ENCODE measurements at regions not wholly inside any gene's neighbourhood (a gene's known extent, or its start where the extent isn't known, plus 50 kb on each side); places are given as distances from the start of the nearest gene placed in this dataset.

DNA sequence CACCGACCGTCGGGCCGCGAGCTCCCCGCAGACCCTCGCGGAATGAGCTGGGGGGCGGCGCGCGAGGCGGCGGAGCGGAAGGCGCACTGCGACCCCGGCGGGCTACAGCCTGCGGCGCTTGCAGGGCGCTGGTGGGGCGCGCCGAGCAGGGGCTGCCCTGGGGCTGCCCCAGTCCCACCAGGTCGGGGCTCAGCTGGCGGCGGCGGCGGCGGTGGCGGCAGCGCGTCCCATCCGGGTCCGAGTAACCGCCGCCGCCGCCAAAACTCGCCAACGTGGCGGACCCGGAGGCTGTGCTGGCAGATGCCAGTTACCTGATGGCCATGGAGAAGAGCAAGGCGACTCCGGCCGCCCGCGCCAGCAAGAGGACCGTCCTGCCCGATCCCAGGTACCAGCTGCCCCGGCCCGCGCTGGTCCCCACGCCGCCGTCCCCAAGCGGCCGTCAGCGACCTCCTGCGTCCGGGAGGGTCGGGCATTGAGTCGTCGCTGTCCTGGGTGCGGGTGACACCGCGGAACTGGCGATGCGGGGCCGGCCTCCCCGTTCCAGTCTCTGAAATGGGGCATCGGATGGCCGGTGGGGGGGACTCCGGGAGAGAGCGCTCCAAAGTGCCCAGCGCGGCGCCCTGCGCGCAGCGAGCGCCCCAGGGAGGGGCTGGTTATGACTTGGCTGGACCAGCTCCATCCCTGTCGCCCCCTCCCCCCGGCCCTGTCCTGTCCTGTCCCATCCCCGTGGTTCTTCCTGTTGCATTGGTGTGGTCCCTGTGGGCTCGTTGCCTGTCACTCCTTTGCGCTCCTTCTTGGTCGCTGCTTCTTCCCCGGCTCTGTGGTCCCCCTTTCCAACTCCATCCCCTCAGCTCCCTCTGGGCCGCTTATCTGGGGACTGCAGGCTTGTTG, 63.5 kb downstream of the CRYBB2 start:
- TF ChIP-seq CTCF (conservative IDR thresholded peaks at IDR 0.05; ENCODE audit: low read depth, low read length) (no peak), EZH2 (IDR thresholded peaks at IDR 0.05; ENCODE audit: low read length, unreplicated experiment) (no peak), EZH2phosphoT487 (IDR thresholded peaks at IDR 0.05; ENCODE audit: borderline replicate concordance, low read length) (no peak)

All from PC-3 (cell line).